ENCODE measurements at regions not wholly inside any gene's neighbourhood (a gene's known extent, or its start where the extent isn't known, plus 50 kb on each side); places are given as distances from the start of the nearest gene placed in this dataset.

DNA sequence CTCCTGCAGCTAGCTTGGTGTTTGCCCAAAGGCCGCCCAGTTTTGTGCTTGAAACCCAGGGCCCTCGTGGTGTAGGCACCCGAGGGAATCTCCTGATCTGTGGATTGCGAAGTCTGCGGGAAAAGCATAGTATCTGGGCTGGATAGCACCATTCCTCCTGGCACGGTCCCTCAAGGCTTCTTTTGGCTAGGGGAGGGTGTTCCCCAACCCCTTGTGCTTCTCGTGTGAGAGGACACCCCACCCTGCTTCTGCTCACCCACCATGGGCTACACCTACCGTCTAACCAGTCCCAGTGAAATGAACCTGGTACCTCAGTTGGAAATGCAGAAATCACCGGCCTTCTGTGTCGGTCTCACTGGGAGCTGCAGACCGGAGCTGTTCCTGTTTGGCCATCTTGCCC lies 403.5 kb downstream of the USP25 start:
- TF ChIP-seq, protein P1, sequence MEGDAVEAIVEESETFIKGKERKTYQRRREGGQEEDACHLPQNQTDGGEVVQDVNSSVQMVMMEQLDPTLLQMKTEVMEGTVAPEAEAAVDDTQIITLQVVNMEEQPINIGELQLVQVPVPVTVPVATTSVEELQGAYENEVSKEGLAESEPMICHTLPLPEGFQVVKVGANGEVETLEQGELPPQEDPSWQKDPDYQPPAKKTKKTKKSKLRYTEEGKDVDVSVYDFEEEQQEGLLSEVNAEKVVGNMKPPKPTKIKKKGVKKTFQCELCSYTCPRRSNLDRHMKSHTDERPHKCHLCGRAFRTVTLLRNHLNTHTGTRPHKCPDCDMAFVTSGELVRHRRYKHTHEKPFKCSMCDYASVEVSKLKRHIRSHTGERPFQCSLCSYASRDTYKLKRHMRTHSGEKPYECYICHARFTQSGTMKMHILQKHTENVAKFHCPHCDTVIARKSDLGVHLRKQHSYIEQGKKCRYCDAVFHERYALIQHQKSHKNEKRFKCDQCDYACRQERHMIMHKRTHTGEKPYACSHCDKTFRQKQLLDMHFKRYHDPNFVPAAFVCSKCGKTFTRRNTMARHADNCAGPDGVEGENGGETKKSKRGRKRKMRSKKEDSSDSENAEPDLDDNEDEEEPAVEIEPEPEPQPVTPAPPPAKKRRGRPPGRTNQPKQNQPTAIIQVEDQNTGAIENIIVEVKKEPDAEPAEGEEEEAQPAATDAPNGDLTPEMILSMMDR (conservative IDR thresholded peaks at IDR 0.05; ENCODE audit: low read depth in 2 of 2), result no peak
- TF ChIP-seq EZH2 (IDR thresholded peaks at IDR 0.05; ENCODE audit: low read depth, unreplicated experiment), result no peak
- no peak for TF ChIP-seq NANOG (IDR thresholded peaks at IDR 0.05; ENCODE audit: borderline replicate concordance)
- no peak for TF ChIP-seq EZH2phosphoT487 (IDR thresholded peaks at IDR 0.05; ENCODE audit: unreplicated experiment)
- TF ChIP-seq POLR2AphosphoS5 (IDR thresholded peaks at IDR 0.05; ENCODE audit: low read depth), result no peak
- no peak for TF ChIP-seq STAT1 (IDR thresholded peaks at IDR 0.05; ENCODE audit: unreplicated experiment)

Measured in GM23338 (cell line).